Type B pancreatic cell (in vitro differentiated cells): ENCODE measurements at regions not wholly inside any gene's neighbourhood (a gene's known extent, or its start where the extent isn't known, plus 50 kb on each side); places are given as distances from the start of the nearest gene placed in this dataset.

ENCODE experiments used
- DNase-seq: peaks from one replicate; pipeline ENCODE4 v3.0.0; 2021; ENCODE audit warnings: mixed read lengths; ENCODE audit not compliant: unreplicated experiment; ENCODE audit errors: extremely low spot score
- H3K27ac Mint-ChIP-seq: 2 replicates; pipeline ENCODE4 v1.8.0; 2021; ENCODE audit warnings: mild to moderate bottlenecking, mixed read lengths
- H3K27me3 Mint-ChIP-seq: 2 replicates; pipeline ENCODE4 v1.8.0; 2021; ENCODE audit warnings: mixed read lengths
- H3K36me3 Mint-ChIP-seq: 2 replicates; pipeline ENCODE4 v1.8.0; 2021; ENCODE audit warnings: mixed read lengths
- H3K4me1 Mint-ChIP-seq: one replicate; pipeline ENCODE4 v1.8.0; 2021; ENCODE audit warnings: mixed read lengths; ENCODE audit not compliant: unreplicated experiment
- H3K4me3 Mint-ChIP-seq: 2 replicates; pipeline ENCODE4 v1.8.0; 2021; ENCODE audit warnings: mild to moderate bottlenecking, mixed read lengths
- H3K9me3 Mint-ChIP-seq: 2 replicates; pipeline ENCODE4 v1.8.0; 2021; ENCODE audit warnings: mixed read lengths
- TF ChIP-seq, protein P1 (sequence below): fragments of 200-600 bp; sonication (generic); conservative IDR thresholded peaks from 2 replicates; pipeline ENCODE4 v1.5.0; 2021; ENCODE audit warnings: antibody characterized with exemption, mild to moderate bottlenecking

DNA sequence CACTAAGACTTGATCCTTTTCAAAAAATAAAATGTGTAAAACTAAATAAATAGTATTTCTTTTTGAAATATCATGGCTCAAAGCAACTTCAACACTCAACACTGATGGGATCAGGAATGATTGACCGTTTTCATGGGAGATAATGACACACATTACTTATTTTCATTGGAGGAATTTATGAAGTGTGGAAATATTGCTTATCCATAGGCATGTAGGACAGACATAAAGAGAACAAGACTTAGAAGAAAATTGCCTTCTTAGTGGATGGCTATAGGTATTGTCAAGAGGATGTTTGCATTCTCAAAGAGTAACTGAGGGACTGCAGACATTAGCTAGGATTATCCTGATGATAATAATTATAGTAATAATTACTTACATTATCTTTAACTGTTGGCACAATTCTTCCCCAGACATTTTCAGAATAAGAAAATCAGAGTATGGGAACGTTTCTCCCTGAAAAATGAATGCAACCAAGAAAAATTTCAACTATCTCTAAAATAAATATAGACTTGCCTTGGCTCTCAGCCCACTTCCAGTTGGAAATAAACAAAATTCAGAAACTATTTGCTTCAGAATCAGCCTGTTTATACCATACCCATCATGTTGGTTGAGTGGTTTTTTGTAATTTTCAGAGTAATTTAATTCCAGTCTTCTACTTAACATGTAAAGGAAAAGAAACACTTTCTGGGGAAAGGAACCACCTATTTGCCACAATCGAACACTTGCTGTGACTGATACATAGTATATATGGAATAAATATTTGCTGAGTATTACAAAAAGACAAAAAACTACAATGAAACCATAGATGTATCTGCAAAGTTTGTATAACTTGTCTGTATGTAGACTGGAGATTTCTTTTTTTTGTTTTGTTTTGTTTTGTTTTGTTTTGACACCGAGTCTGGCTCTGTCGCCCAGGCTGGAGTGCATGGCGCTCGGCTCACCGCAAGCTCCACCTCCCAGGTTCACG lies 165.7 kb downstream of the TMX3 start:
- Mint-ChIP-seq H3K27ac (no peak overlapping the region), H3K36me3 (no peaks in the 10 kb centered on the region), H3K9me3 (no peaks in the 10 kb centered on the region), H3K27me3 (peaks cover 3% of the 10 kb centered on the region), H3K4me3 (no peak overlapping the region), H3K4me1 (no peaks in the 10 kb centered on the region)
- DNase-seq = no peak
- TF ChIP-seq, protein P1, sequence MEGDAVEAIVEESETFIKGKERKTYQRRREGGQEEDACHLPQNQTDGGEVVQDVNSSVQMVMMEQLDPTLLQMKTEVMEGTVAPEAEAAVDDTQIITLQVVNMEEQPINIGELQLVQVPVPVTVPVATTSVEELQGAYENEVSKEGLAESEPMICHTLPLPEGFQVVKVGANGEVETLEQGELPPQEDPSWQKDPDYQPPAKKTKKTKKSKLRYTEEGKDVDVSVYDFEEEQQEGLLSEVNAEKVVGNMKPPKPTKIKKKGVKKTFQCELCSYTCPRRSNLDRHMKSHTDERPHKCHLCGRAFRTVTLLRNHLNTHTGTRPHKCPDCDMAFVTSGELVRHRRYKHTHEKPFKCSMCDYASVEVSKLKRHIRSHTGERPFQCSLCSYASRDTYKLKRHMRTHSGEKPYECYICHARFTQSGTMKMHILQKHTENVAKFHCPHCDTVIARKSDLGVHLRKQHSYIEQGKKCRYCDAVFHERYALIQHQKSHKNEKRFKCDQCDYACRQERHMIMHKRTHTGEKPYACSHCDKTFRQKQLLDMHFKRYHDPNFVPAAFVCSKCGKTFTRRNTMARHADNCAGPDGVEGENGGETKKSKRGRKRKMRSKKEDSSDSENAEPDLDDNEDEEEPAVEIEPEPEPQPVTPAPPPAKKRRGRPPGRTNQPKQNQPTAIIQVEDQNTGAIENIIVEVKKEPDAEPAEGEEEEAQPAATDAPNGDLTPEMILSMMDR = no peak

DNA sequence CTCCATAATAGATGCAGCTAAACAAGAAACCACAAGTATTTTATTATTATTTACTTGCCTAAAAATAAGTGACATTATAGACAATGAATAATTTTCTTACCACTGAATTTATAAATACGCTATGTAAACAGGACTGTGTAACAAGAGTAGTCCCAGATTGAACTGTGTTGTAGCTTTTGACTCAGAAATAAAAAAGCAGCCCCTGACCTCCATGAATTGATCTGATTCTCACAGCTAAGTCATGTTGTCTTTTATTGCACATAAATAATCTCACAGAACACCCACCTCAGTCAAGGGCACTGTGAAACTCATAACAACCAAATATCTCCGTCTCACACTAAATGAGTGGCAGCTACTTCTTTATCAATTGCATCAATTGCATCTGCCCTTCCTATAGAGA lies 171.6 kb downstream of the TMX3 start:
- Mint-ChIP-seq H3K4me3 (no peak overlapping the region), H3K4me1 (no peaks in the 10 kb centered on the region), H3K9me3 (no peaks in the 10 kb centered on the region), H3K36me3 (no peaks in the 10 kb centered on the region), H3K27ac (no peak overlapping the region), H3K27me3 (no peaks in the 10 kb centered on the region)
- TF ChIP-seq, protein P1 = no peak
- DNase-seq = no peak

DNA sequence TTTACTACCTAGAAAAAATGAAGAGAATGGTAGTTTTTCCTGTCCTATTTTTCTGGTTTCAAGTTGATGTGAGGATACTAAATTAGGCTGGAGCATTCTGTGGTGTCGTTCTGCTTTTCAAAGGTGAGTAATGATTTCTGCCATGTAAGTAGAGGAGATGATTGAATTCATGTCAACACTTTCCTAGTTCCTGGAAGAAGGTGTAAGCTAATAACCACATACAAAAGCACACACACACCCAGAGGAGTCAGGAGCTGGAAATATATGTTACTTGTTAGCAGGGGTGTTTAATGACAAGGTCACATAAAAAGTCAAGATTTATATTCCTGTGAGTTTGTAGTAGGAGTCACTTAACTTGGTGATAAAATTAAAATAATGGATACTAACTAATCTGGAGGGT lies 172.1 kb downstream of the TMX3 start:
- Mint-ChIP-seq H3K4me1 (no peaks in the 10 kb centered on the region), H3K4me3 (no peak overlapping the region), H3K27ac (no peak overlapping the region), H3K27me3 (no peaks in the 10 kb centered on the region), H3K9me3 (no peaks in the 10 kb centered on the region), H3K36me3 (no peaks in the 10 kb centered on the region)
- DNase-seq = no peak
- TF ChIP-seq, protein P1 = no peak

DNA sequence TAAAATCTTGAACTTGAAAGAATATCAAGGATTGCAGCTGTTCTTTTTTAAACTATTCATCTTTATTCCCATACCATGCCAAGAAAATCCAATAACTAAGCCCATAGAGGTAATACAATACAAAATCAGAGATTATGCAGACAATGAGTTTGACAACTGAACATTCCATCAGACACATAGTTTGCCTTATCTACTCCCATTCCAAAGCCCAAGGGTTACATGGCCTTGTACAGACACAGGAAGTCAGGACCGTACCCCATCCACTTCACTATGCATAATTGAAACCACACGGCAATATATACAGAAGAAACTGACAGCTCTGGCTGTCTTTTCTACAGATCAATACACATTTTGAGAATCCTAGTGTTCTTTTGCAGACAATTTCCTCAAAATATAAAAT lies 181.3 kb downstream of the TMX3 start:
- Mint-ChIP-seq H3K27me3 (no peaks in the 10 kb centered on the region), H3K36me3 (no peaks in the 10 kb centered on the region), H3K27ac (no peak overlapping the region), H3K4me1 (peaks cover 4% of the 10 kb centered on the region), H3K9me3 (no peaks in the 10 kb centered on the region), H3K4me3 (no peak overlapping the region)
- DNase-seq = no peak
- TF ChIP-seq, protein P1 = no peak

DNA sequence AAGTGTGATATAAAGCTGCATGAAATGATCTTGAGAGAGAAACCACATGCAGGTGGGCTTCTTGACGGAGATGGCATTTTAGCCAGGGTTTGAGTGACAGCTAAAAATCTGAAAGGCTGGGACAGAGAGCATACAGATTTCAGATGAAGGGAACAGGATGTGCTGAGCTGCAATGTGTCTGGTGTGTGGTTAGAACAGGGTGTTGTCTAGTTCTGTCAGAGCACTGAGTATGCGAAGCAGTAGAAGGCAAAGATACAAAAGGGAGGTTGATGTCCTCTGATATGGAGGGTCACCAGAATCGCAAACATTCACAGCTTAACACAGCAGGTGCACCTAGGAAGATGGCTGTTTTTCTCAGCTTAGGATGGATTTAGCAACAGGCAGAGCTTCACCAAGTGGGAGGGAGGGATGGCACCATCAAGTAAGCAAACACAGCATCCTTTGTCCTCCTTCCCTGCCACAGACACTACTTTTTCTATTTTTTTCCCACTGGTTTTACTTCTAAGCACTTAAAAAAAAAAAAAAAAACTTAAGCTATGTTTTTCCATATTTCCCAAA lies 182.5 kb downstream of the TMX3 start:
- TF ChIP-seq, protein P1 = no peak
- Mint-ChIP-seq H3K9me3 (no peaks in the 10 kb centered on the region), H3K27me3 (no peaks in the 10 kb centered on the region)

More for the DNA sequence above, 182.5 kb downstream of the TMX3 start:
- Mint-ChIP-seq H3K4me1 (peaks cover 4% of the 10 kb centered on the region), H3K36me3 (no peaks in the 10 kb centered on the region), H3K4me3 (no peak overlapping the region), H3K27ac (no peak overlapping the region)
- no peak for DNase-seq
